ENCODE measurements at regions not wholly inside any gene's neighbourhood (a gene's known extent, or its start where the extent isn't known, plus 50 kb on each side); places are given as distances from the start of the nearest gene placed in this dataset.

DNA sequence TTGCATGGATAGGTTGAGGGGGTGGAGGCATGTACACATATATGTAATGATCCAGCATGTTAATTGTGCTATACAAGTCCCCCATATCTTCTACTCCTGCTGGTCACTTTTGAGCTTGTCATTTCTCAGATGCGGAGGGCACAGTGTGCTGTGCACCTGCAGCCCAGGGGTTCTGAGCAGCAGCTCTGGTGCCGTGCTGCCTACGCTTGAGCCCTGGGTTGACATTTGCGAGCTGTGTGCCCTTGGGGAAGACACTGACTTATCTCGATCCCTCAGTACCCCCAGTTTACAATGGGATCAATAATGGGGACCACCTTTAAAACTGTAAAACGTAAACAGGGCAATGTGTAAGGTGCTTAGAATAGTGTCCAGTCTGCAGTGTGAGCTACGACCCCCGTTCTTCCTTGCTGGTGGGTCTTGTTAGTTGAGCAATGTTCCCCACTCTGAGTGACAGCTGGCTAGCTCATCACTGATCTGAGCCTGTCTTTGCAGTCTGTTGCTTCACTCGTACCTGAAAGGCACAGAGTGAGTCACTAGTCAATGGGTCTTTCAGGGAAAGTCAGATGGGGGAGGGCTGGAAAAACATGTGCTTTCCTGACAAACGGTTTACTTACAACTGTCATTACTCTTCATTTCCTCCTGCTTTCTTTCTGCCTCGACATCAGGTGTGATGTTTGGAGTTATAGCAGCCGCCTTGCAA lies 91.7 kb downstream of the SLC2A10 start:
- no peak for TF ChIP-seq POLR2A (IDR thresholded peaks at IDR 0.05)
- TF ChIP-seq, protein P1, sequence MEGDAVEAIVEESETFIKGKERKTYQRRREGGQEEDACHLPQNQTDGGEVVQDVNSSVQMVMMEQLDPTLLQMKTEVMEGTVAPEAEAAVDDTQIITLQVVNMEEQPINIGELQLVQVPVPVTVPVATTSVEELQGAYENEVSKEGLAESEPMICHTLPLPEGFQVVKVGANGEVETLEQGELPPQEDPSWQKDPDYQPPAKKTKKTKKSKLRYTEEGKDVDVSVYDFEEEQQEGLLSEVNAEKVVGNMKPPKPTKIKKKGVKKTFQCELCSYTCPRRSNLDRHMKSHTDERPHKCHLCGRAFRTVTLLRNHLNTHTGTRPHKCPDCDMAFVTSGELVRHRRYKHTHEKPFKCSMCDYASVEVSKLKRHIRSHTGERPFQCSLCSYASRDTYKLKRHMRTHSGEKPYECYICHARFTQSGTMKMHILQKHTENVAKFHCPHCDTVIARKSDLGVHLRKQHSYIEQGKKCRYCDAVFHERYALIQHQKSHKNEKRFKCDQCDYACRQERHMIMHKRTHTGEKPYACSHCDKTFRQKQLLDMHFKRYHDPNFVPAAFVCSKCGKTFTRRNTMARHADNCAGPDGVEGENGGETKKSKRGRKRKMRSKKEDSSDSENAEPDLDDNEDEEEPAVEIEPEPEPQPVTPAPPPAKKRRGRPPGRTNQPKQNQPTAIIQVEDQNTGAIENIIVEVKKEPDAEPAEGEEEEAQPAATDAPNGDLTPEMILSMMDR (IDR thresholded peaks at IDR 0.05) = no peak
- Histone ChIP-seq H3K9me3 (no peaks in the 10 kb centered on the region), H3K4me1 (no peaks in the 10 kb centered on the region), H3K27me3 (no peaks in the 10 kb centered on the region), H3K27ac (no peak overlapping the region), H3K4me3 (no peak overlapping the region), H3K36me3 (replicated peaks in 1 of 2; ENCODE audit: insufficient read depth in 1 of 2, low read depth in 2 of 2) (no peaks in the 10 kb centered on the region)
- intact Hi-C loops (cut with DNase I) = no loop called here
- WGBS, 2 donors = 56 to 59% methylated on average over 7 to 12 of the region's 12 CpGs
- ATAC-seq = no peak
- no peak for DNase-seq

DNA sequence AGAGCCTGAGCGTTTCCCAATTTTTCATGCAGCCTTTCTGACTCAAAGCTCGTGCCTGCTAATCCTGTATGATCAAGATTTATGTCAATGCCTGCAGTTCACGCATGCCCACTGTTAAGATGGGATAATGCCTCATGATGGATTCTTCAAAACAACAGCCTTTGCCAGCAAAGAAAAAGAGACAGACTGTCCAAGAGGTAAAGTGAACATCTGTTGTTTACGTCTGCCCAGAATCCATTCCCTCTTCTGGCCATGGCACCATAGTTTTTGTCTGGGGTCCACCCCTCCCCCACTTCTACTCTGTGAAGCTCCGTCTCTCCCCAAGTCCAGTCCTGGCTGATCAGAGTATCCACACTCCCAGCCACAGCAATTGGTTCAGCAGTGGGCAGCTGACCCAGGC lies 91.9 kb upstream of the EYA2 start:
- H3K9me3 ChIP-seq = no peaks in the 10 kb centered on the region
- no peaks in the 10 kb centered on the region for H3K4me1 ChIP-seq
- no peak overlapping the region for H3K4me3 ChIP-seq
- ATAC-seq (no peak), DNase-seq (no peak)
- TF ChIP-seq, protein P1 (IDR thresholded peaks at IDR 0.05) = no peak
- no peak for TF ChIP-seq POLR2A (IDR thresholded peaks at IDR 0.05)
- H3K36me3 ChIP-seq (replicated peaks in 1 of 2; ENCODE audit: insufficient read depth in 1 of 2, low read depth in 2 of 2) = no peaks in the 10 kb centered on the region
- WGBS, 2 donors = 61 to 72% methylated on average over 5 of the region's 5 CpGs
- intact Hi-C loops (cut with DNase I) = no loop called here
- H3K27me3 ChIP-seq = no peaks in the 10 kb centered on the region
- H3K27ac ChIP-seq = no peak overlapping the region

DNA sequence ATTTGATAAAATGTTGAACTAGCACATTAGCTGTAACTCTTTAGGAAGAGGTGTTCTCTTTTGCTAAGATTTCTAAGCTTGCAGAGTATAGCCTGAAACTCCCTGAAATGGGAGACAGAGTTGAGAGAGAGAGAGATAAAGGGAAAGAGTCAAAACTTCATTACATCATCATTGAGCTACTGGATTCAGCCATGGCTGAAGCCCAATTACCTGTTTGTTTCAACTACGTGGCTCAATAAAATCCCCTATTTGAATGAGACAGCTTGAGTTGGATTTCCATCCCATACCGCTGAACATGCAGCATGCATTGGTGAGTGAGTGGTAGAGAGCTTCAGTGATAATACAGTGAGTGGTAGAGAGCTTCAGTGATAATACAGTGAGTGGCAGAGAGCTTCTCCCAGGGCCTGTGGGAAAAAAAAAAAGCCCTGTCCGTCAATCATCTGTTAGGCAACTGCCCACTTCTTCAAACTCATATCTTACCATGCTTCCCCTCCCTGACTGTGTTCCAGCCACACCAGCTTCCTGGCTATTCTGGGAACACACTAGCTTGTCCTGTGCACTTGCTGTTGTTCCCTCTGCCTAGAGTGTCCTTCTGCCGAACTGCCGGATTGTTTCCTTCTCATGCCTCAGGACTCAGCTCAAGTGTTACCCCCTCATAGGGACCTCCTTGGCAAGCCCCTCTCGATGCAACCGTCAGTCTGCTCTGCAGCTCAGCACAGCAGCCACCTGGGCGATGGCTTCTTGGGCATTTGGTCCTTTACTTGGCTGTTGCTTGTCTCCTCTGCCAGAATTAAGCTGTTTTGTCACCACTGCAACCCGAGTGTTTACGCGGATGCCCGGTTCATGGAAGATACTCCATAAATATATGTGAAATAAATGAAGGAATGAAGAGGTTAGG lies 91.3 kb upstream of the EYA2 start:
- no peak for TF ChIP-seq POLR2A (IDR thresholded peaks at IDR 0.05)
- TF ChIP-seq, protein P1 (IDR thresholded peaks at IDR 0.05) = no peak
- intact Hi-C loops (cut with DNase I) = no loop called here
- 78 to 83% methylated on average over 12 of the region's 12 CpGs for WGBS, 2 donors
- Histone ChIP-seq H3K27ac (no peak overlapping the region), H3K27me3 (no peaks in the 10 kb centered on the region), H3K9me3 (no peaks in the 10 kb centered on the region), H3K36me3 (replicated peaks in 1 of 2; ENCODE audit: insufficient read depth in 1 of 2, low read depth in 2 of 2) (no peaks in the 10 kb centered on the region), H3K4me3 (no peak overlapping the region), H3K4me1 (no peaks in the 10 kb centered on the region)
- ATAC-seq (no peak), DNase-seq (no peak)

DNA sequence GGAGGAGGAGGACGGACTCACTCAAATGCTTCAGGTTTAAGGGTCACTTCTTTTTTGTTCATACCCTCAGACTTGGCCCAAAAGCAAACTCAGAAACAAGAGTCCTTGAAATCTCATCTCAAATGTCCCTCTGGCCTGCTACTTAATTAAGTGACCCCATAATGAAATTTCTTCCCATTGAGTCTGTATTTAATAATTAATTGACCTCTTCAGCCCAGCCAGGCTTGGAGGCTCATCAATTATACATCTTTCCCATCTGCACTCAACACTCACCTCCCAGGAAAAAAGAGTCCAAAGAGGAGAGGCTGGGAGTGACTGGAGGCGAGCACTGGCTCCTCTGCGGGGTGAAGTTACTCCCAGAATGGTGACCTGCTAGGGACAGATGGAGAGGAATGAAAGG lies 90.5 kb upstream of the EYA2 start:
- H3K36me3 ChIP-seq (replicated peaks in 1 of 2; ENCODE audit: insufficient read depth in 1 of 2, low read depth in 2 of 2) = no peaks in the 10 kb centered on the region
- ATAC-seq = no peak
- intact Hi-C loops (cut with DNase I) = no loop called here
- H3K9me3 ChIP-seq = no peaks in the 10 kb centered on the region
- TF ChIP-seq, protein P1 (IDR thresholded peaks at IDR 0.05) = no peak
- no peak for TF ChIP-seq POLR2A (IDR thresholded peaks at IDR 0.05)
- no peaks in the 10 kb centered on the region for H3K27me3 ChIP-seq
- no peak overlapping the region for H3K27ac ChIP-seq
- no peak for DNase-seq
- no peak overlapping the region for H3K4me3 ChIP-seq
- 74 to 85% methylated on average over 3 of the region's 3 CpGs for WGBS, 2 donors
- no peaks in the 10 kb centered on the region for H3K4me1 ChIP-seq

All from body of pancreas (tissue), 4 donors.